ENCODE measurements at regions not wholly inside any gene's neighbourhood (a gene's known extent, or its start where the extent isn't known, plus 50 kb on each side); places are given as distances from the start of the nearest gene placed in this dataset.
"Not testable (repeated sequence)": the region's sequence is repeated elsewhere in the genome, so short reads cannot be mapped to it uniquely, and the experiment has no call there.

DNA sequence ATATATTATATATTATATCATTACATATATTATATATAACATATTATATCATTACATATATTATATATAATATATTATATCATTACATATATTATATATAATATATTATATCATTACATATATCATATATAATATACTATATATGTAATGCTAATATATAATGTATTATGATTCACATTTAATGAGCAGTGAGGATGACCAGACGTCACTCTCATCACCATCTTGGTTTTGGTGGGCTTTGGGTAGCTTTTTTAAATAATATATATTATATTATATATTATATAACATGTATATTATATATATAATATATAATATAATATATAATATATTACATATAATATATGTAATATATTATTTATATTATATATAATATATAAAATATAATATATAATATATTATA, 1189.4 kb upstream of the AUTS2 start:
- in situ Hi-C loops (cut with HindIII; ENCODE audit: low pct_unique_long_range_greater_than_20kb, low sequenced_read_pairs): no loop called here
- DNase-seq (ENCODE audit: low read depth in 1 of 2, low spot score in 1 of 2): no peak
- no peak for TF ChIP-seq JUND (IDR thresholded peaks at IDR 0.05; ENCODE audit: low read depth)

DNA sequence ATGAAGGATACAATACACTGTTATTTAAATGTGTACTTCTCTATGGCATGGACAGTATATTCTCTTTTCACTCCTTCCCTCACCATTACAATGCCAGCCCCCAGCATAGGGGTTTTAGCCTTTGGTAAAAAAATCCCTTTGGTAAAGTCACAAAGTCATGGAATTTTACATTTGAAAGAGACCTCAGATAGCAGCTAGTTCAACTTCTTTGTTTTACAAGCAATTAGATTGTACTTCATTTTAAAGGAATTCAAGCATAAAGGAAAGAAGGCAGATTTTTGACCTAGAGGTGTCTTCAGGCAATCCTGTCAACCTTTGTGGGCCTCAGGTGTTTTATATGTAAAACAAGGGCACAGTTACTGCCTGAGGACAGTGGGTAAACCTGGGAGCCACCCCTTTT, 1188.4 kb upstream of the AUTS2 start:
- in situ Hi-C loops (cut with HindIII; ENCODE audit: low pct_unique_long_range_greater_than_20kb, low sequenced_read_pairs): no loop called here
- no peak for DNase-seq (ENCODE audit: low read depth in 1 of 2, low spot score in 1 of 2)
- TF ChIP-seq JUND (IDR thresholded peaks at IDR 0.05; ENCODE audit: low read depth): no peak

DNA sequence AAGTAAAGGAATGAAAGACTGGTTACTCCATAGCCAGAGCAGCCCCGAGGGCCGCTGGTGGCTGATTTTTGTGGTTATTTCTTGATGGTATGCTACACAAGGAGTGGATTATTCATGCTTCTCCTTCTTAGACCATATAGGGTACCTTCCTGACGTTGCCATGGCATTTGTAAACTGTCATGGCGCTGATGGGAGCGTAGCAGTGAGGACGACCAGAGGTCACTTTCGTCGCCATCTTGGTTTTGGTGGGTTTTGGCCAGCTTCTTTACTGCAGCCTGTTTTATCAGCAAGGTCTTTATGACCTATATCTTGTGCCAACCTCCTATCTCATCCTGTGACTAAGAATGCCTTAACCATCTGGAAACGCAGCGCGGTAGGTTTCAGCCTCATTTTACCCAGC, 1187.6 kb upstream of the AUTS2 start:
- in situ Hi-C loops (cut with HindIII; ENCODE audit: low pct_unique_long_range_greater_than_20kb, low sequenced_read_pairs); DNase-seq (ENCODE audit: low read depth in 1 of 2, low spot score in 1 of 2): not testable (repeated sequence)

DNA sequence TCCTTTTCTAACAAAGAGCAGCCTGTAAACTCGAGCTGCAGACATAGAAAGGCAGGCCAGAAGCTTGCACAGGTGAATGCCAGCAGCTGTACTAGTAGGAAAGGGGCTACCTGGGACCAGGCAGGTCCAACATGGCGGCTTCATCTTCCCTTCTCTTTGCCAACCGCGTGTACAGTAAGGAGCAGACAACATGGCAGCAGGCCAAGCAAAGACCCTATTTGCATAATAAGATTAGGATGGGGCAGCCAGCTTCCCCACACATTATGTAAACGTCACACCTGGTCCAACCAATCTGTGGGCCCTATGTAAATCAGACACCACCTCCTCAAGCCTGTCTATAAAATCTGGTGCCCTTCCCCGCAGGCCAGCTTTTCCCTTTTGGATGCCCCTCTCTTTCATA, 1186.5 kb upstream of the AUTS2 start:
- in situ Hi-C loops (cut with HindIII; ENCODE audit: low pct_unique_long_range_greater_than_20kb, low sequenced_read_pairs): no loop called here
- DNase-seq (ENCODE audit: low read depth in 1 of 2, low spot score in 1 of 2): peak in 1 of 2 experiments; percentile 50
- no peak for TF ChIP-seq JUND (IDR thresholded peaks at IDR 0.05; ENCODE audit: low read depth)

DNA sequence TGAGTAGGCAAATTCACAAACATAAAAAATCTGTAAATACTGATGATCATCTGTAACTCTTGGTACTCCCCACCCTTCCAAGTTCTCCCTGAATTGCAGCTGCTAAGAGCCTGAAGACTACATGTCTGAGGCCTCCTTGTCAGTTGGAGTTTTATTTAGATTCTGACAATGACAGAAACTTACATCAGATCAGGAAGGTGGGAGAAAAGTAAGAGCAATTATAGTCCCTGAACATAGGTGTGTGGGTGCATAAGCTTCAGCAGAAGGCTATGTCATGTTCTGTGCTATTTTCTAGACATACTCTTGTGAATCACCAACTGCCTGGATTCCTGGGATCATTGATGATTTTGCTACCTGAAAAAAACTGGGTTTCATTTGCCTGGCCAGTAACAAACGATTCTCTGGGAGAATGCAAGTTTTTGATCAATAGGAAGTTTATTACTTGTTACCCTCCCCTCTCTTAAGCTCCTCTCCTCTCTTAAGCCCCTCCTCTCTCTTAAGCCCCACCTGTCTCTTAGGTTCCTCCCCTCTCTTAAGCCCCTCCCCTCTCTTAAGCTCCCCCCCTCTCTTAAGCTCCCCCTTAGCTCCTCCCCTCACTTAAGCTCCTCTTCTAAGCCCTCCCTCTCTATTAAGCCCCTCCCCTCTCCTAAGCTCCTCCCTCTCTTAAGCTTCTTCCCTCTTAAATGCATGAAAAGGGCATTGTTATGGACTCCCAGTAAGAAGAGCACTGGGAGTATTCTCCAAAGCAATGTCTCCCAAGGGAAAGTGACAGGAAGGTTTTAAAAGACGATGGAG, 1183.4 kb upstream of the AUTS2 start:
- peak in 1 of 2 experiments; percentile 47 for DNase-seq (ENCODE audit: low read depth in 1 of 2, low spot score in 1 of 2)
- in situ Hi-C loops (cut with HindIII; ENCODE audit: low pct_unique_long_range_greater_than_20kb, low sequenced_read_pairs): no loop called here
- no peak for TF ChIP-seq JUND (IDR thresholded peaks at IDR 0.05; ENCODE audit: low read depth)

GRCh38 chr7:68417002-68417401, 1181.3 kb upstream of the AUTS2 start:
- in situ Hi-C loops (cut with HindIII; ENCODE audit: low pct_unique_long_range_greater_than_20kb, low sequenced_read_pairs): no loop called here
- no peak for TF ChIP-seq JUND (IDR thresholded peaks at IDR 0.05; ENCODE audit: low read depth)
- no peak for DNase-seq (ENCODE audit: low read depth in 1 of 2, low spot score in 1 of 2)

GRCh38 chr7:68417659-68418058, 1180.6 kb upstream of the AUTS2 start:
- in situ Hi-C loops (cut with HindIII; ENCODE audit: low pct_unique_long_range_greater_than_20kb, low sequenced_read_pairs): no loop called here
- TF ChIP-seq JUND (IDR thresholded peaks at IDR 0.05; ENCODE audit: low read depth): no peak
- peak in 1 of 2 experiments; percentile 52 for DNase-seq (ENCODE audit: low read depth in 1 of 2, low spot score in 1 of 2)

GRCh38 chr7:68420342-68421192, 1177.7 kb upstream of the AUTS2 start:
- no peak for TF ChIP-seq JUND (IDR thresholded peaks at IDR 0.05; ENCODE audit: low read depth)
- in situ Hi-C loops (cut with HindIII; ENCODE audit: low pct_unique_long_range_greater_than_20kb, low sequenced_read_pairs): no loop called here
- DNase-seq (ENCODE audit: low read depth in 1 of 2, low spot score in 1 of 2): no peak

DNA sequence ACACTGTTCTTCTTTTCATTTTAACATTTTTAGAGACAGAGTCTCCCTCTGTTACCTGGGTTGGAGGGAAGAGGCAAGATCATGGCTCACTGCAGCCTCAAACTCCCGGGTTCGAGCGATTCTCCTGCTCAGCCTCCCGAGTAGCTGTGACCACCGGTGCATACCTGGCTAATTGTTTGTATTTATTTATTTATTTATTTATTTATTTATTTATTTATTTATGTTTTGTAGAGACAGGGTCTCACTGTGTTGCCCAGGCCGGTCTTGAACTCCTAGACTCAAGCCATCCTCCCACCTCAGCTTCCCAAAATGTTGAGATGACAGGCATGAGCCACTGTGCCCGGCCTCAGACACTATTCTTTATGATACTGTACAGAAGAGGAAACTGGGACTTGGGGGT, 1176.6 kb upstream of the AUTS2 start:
- DNase-seq (ENCODE audit: low read depth in 1 of 2, low spot score in 1 of 2): no peak
- no peak for TF ChIP-seq JUND (IDR thresholded peaks at IDR 0.05; ENCODE audit: low read depth)
- in situ Hi-C loops (cut with HindIII; ENCODE audit: low pct_unique_long_range_greater_than_20kb, low sequenced_read_pairs): no loop called here

DNA sequence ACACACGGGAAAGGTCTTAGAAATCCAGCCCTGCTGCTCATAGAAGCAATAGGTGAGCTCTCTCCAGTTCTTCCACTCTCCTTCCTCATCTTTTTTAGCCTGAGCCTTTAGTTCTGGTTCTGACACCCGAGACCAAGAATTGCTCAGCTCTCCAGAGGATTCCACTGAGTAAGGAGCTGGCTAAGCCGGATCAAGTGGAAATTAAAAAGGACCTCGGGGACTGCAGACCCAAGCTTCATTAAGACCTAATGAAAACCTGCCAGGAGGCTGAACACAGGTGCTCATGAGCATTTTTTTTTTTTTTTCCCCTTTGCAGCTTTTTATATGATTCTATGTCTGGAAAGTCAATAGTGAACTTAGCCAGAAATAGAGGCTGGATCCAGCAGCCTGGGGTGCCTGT, 1176.0 kb upstream of the AUTS2 start:
- DNase-seq (ENCODE audit: low read depth in 1 of 2, low spot score in 1 of 2): no peak
- in situ Hi-C loops (cut with HindIII; ENCODE audit: low pct_unique_long_range_greater_than_20kb, low sequenced_read_pairs): no loop called here
- no peak for TF ChIP-seq JUND (IDR thresholded peaks at IDR 0.05; ENCODE audit: low read depth)

GRCh38 chr7:68423356-68423755, 1174.9 kb upstream of the AUTS2 start:
- in situ Hi-C loops (cut with HindIII; ENCODE audit: low pct_unique_long_range_greater_than_20kb, low sequenced_read_pairs): no loop called here
- no peak for DNase-seq (ENCODE audit: low read depth in 1 of 2, low spot score in 1 of 2)
- TF ChIP-seq JUND (IDR thresholded peaks at IDR 0.05; ENCODE audit: low read depth): no peak

GRCh38 chr7:68424658-68425297, 1173.5 kb upstream of the AUTS2 start:
- no peak for DNase-seq (ENCODE audit: low read depth in 1 of 2, low spot score in 1 of 2)
- in situ Hi-C loops (cut with HindIII; ENCODE audit: low pct_unique_long_range_greater_than_20kb, low sequenced_read_pairs): no loop called here
- no peak for TF ChIP-seq JUND (IDR thresholded peaks at IDR 0.05; ENCODE audit: low read depth)

DNA sequence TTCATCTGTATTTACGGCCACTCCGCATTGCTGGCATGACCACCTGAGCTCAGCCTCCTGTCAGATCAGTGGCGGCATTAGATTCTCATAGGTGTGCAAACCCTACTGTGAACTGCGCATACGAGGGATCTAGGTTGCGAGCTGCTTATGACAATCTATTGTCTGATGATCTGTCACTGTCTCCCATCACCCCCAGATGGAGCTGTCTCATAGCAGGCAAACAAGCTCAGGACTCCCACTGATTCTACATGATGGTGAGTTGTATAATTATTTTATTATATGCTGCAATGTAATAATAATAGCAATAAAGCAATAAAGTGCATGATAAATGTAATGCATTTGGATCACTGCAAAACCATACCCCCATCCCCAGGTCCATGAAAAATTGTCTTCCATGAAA, 1172.9 kb upstream of the AUTS2 start:
- peak in 1 of 2 experiments; percentile 34 for DNase-seq (ENCODE audit: low read depth in 1 of 2, low spot score in 1 of 2)
- no peak for TF ChIP-seq JUND (IDR thresholded peaks at IDR 0.05; ENCODE audit: low read depth)
- in situ Hi-C loops (cut with HindIII; ENCODE audit: low pct_unique_long_range_greater_than_20kb, low sequenced_read_pairs): no loop called here
